ENCODE measurements at regions not wholly inside any gene's neighbourhood (a gene's known extent, or its start where the extent isn't known, plus 50 kb on each side); places are given as distances from the start of the nearest gene placed in this dataset.
"Not testable (repeated sequence)": the region's sequence is repeated elsewhere in the genome, so short reads cannot be mapped to it uniquely, and the experiment has no call there.

- DNase-seq = no peak
These were observed 207.1 kb upstream of the N4BP1 start for GRCh38 chr16:48817032-48817431.

- no peak for DNase-seq
These were observed 206.4 kb upstream of the N4BP1 start for GRCh38 chr16:48816393-48816792.

DNA sequence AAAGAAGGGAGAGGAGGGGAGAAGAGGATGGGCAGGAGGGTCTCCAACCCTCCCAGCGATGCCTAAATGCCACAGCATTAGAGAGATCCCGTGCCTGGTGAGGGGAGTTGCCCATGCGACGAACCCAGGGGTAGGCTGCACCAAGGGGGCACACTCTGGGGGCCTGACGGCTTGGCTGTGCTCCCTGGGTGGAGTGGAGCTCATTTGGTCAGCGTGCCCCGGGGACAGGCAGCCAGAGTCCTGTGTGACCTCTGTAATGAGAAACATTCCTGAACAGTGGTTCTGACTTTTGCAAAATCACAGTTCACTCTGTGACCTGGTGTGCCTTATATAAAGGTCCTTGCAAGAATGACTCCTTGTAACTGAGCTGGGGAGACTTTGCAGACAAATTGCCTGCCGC lies 205.0 kb upstream of the N4BP1 start:
- no peak for DNase-seq

DNA sequence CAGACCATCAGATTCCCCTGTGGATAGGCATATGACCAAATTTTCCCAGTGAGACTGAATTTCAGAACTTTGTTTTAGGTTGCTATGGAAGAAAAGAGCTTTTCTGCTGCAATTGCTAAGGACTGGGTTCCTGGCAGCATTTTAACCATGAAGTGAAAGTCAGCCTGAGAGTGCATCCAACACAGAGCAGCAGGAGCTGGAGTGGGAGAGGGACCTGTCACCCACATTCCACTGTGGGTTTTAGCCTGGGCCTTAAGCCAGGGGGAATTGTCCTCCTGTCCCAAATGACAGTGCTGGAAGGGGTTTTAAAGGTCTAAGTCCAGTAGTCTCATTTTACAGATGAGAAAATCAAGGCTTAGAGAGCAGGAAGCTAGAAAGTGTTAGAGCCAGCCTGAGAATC lies 203.5 kb upstream of the N4BP1 start:
- no peak for DNase-seq

- DNase-seq = no peak
These were observed 202.9 kb upstream of the N4BP1 start for GRCh38 chr16:48812856-48813255.

GRCh38 chr16:48811478-48811877 lies 201.5 kb upstream of the N4BP1 start:
- DNase-seq = no peak

DNA sequence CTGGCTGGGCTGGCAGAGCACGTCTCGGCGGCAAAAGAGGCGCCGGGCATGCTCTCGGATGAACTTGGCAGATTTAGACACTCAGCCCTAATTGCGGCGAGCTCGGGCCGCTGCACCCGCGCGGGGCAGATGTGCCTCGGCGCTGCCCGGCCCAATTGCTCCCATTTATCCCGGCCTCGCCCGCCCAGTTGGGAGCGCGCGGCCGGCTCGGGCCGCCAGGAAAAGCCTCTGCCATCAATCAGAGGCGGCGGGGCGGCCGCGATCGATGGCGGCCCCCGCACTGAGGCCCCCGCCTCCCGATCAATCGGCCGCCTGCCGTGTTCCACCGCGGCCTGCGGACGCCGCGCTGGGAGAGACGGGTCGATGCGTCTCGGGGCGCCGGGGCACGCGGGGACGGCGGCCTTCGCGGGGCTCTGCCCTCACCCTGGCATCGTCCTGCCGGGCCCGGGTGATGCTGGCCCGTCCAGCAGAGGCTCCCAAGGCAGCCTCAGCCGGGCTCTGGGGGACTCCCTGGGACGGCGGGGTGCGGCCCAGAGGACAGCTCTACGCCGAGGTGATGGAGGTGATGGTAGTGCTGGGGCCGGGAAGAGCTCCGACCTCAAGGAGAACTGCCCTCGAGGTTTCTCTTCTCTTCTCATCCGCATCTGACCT lies 200.9 kb upstream of the N4BP1 start:
- DNase-seq = no peak

DNA sequence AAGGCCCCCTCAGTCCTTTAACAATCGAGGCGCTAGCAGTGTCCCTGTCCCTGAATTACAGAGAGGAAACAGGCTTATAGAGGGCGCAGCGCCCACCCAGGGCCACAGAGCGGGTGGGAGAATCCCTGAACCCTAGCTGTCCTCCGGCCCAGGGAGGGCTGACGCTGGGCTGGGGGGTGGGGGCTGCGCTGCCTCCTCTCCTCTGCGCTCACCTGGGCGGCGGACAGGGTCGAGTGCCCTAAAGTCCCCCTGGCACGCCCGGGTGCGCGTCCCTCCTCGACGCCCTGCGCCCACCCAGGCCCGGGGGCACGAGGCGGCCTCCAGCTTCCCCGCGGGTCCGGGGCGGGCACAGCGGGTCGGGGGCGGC lies 200.4 kb upstream of the N4BP1 start:
- no peak for DNase-seq

- DNase-seq = no peak
These were observed 180.2 kb upstream of the N4BP1 start for GRCh38 chr16:48790151-48790550.

DNA sequence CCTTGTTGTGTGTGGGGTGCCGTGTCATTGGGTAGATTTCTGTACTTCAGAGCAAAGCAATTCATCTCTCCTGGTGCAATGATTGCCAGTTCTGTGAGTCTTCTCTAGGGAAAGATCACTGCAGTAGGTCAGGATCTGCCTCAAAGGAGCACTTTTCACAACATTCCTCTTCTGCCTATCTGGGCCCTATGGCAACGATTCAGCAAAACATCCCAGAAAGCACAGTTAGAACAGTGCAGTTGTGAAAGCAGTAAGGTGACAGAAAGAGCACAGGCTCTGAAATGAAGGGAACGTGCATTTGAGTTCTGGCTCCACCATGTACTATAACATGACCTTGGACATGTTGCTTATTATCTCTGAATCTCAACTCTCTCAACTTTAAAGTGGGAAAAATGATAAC lies 178.5 kb upstream of the N4BP1 start:
- no peak for DNase-seq

DNA sequence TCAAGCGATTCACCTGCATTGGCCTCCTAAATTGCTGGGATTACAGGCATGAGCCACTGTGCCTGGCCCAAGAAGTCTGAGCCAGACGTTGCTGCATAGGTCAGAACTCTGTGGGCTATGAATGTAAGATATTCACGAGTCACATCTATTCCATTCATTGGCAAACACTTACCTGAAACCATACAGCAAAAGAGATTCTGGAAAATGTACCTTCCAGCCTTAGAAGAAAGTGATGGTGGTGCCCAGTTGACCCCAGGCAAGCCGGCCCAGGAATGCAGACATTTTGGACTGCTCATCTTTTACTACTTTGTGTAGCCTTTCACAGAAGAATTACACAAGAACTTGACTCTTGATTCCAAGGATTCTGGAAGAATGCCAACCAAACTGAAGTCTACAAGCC lies 135.6 kb upstream of the N4BP1 start:
- no peak for DNase-seq

DNA sequence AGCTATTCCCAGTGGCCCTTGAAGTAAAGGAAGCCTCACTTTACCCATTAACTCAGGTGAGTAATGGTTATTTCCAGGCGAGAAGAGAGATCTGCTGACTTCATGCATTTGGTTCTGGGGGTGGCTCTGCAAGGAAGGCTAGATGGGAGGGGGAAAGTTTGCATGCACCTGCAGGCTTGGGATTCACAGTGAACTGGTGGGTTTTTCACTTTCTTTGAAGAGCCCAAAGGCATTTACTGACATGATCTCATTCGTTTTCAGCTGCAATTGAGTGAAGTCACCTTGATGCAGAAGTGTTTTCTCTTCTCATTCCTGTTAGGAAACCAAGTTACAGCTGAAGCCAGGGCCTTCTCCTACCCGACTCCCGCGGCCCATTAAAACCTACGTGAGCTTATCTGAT lies 131.0 kb upstream of the N4BP1 start:
- DNase-seq = no peak

GRCh38 chr16:48734220-48734619 lies 124.2 kb upstream of the N4BP1 start:
- no peak for DNase-seq

DNA sequence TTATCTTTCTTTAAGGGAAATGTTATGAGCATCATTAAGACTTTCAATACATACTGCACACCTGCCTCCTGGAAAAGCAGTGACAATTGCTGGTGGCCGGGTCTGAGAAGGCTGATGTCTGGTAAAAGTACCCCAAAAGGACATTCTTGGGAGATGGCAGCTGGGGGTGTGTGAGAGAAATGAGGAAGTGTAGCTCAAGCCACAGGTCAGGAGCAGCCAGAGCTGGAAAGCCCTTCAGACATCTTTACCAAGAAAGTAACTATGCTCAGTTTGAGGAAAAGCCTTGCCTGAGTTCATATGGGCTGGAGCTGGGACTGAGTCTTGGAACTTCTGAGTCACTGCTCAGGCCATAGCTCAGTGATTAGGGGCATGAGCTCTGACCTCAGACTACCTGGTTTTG lies 94.7 kb upstream of the N4BP1 start:
- no peak for DNase-seq

GRCh38 chr16:48687421-48688038 lies 77.5 kb upstream of the N4BP1 start:
- no peak for DNase-seq

DNA sequence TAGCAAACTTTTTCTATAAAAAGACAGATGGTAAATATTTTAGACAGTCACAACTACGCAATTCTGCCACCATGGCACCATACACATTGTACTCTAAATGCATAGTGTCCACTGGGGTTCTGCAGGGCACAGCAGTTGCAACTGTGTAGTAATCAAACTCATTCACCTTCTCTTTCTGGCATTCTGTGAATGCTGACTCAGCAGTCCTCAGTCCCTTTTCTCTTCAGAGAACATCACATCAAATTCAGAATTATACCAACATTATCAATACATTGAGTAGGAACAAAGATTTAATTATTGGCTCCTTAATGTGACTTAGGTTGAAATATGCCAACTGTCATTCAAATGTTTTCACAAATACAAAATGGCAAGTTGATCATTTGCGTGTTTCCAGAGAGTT lies 74.2 kb upstream of the N4BP1 start:
- no peak for DNase-seq

DNA sequence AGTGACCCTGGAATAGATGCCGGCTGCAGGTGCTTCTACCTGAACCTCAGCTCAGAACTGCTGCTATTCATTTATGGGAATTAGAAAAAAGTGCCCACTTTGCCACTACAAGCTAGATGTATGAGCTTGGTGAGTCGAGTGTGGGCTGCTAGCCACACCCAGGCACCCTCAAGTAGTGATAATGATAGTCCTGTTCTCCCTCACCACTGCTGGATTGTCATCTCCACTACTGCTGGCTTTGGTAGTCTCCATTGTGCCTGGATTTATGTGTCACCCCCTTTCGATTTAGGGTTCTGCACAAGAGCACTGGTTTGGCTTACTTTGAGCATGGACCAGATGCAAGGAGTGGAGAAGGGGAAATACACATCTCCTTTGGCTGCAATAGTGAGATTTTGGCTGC lies 73.0 kb upstream of the N4BP1 start:
- no peak for DNase-seq

DNA sequence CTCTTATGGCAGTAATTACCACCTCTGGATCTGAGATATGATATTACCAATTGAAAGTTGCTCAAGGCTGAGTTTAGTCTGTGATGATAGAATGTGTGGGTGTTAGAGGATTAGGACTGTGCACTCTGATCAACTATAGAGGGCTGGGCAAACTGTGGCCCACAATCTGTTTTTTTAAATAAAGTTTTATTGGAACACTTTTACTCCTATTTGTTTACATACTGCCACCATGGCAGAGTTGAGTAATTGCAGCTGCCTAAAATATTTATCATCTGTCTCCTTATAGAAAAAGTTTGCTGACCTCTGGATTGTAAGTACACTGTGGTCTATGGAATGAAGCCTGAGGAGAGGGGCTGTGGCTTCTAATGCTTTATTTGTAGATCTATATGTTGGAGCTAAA lies 71.5 kb upstream of the N4BP1 start:
- no peak for DNase-seq

DNA sequence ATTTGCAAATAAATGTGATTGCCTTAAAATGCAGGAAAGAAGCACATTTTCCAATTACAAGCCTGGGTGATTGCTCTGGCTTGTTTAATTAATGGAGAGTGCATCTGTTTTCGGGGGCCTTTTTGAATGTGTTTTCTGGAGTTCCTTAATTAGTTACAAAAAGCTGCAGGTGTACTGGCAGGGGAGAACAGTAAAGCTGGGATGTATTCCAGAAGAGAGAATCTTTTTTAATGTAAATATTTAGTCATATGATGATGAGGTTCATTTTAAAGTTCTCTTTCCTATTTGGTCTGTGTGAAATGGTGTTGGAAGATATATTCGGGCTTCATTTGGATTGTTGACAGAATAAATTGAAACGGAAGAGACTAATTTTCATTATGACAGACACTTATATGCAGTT lies 70.9 kb upstream of the N4BP1 start:
- no peak for DNase-seq

DNA sequence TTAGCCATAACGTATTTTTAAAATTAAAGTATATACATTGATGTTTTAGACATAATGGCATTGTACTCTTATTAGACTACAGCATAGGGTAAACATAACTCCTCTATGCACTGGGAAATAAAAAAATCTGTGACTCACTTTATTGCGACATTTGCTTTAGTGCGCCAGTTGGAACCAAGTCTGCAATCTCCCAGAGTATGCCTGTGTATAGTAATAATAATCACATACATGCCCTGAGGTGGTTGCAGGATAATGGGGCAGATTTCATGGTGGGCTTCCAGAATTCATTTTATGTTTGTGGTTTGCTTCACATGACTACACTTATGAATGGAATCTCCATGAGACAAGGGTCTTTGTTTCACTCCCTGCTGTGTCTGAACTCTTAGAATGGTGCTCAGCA lies 66.9 kb upstream of the N4BP1 start:
- DNase-seq = no peak

GRCh38 chr16:48668184-48668583 lies 58.2 kb upstream of the N4BP1 start:
- DNase-seq = not testable (repeated sequence)

DNA sequence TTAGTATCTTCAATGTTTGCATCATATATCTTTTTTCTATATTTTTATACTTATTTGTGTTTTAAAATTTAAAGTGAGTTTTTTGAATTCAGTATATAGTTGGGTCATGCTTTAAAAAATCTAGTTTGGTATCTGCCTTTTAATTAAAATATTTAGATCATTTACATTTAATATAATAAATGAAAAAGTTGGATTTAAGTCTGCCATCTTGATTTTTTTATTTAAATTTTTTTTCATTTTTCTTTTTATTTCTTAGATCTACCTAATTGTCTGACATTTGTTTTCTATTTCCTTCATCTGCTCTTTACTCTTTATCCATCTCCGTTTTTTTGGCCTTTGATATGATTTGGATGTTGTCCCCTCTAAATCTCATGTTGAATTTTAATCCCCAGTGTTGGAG lies 50.0 kb upstream of the N4BP1 start:
- DNase-seq = no peak

Measured in NK-92 treated with Interleukin-12 subunit alpha and Interleukin-12 subunit beta, amount 100 ng/mL, for 24 hours (cell line).